ENCODE measurements at regions not wholly inside any gene's neighbourhood (a gene's known extent, or its start where the extent isn't known, plus 50 kb on each side); places are given as distances from the start of the nearest gene placed in this dataset.

GRCh38 chr10:33510206-33510605, 175.7 kb upstream of the NRP1 start:
- TF ChIP-seq REST (IDR thresholded peaks at IDR 0.05; ENCODE audit: insufficient read depth in 1 of 2, low read depth in 2 of 2, low read length in 2 of 2) (no peak), TAF1 (IDR thresholded peaks at IDR 0.05; ENCODE audit: borderline replicate concordance, insufficient read depth, low read length) (no peak), POLR2AphosphoS5 (IDR thresholded peaks at IDR 0.05; ENCODE audit: low read depth, low read length) (no peak), SIN3A (IDR thresholded peaks at IDR 0.05; ENCODE audit: borderline replicate concordance, insufficient read depth, low read length) (no peak), FOXP2 (optimal IDR thresholded peaks at IDR 0.05; ENCODE audit: borderline replicate concordance, extremely low read depth, extremely low read length, insufficient read depth) (no peak)

- TF ChIP-seq SIN3A (IDR thresholded peaks at IDR 0.05; ENCODE audit: borderline replicate concordance, insufficient read depth, low read length) (no peak), POLR2AphosphoS5 (IDR thresholded peaks at IDR 0.05; ENCODE audit: low read depth, low read length) (no peak), TAF1 (IDR thresholded peaks at IDR 0.05; ENCODE audit: borderline replicate concordance, insufficient read depth, low read length) (no peak), REST (IDR thresholded peaks at IDR 0.05; ENCODE audit: insufficient read depth in 1 of 2, low read depth in 2 of 2, low read length in 2 of 2) (no peak), FOXP2 (optimal IDR thresholded peaks at IDR 0.05; ENCODE audit: borderline replicate concordance, extremely low read depth, extremely low read length, insufficient read depth) (no peak)
Observed at GRCh38 chr10:33509231-33509831, 174.9 kb upstream of the NRP1 start.

- TF ChIP-seq TAF1 (IDR thresholded peaks at IDR 0.05; ENCODE audit: borderline replicate concordance, insufficient read depth, low read length) (no peak), FOXP2 (optimal IDR thresholded peaks at IDR 0.05; ENCODE audit: borderline replicate concordance, extremely low read depth, extremely low read length, insufficient read depth) (no peak), POLR2AphosphoS5 (IDR thresholded peaks at IDR 0.05; ENCODE audit: low read depth, low read length) (no peak), REST (IDR thresholded peaks at IDR 0.05; ENCODE audit: insufficient read depth in 1 of 2, low read depth in 2 of 2, low read length in 2 of 2) (no peak), SIN3A (IDR thresholded peaks at IDR 0.05; ENCODE audit: borderline replicate concordance, insufficient read depth, low read length) (no peak)
Observed at GRCh38 chr10:33507662-33508425, 173.4 kb upstream of the NRP1 start.

- TF ChIP-seq SIN3A (IDR thresholded peaks at IDR 0.05; ENCODE audit: borderline replicate concordance, insufficient read depth, low read length) = no peak
- TF ChIP-seq TAF1 (IDR thresholded peaks at IDR 0.05; ENCODE audit: borderline replicate concordance, insufficient read depth, low read length) = no peak
- no peak for TF ChIP-seq REST (IDR thresholded peaks at IDR 0.05; ENCODE audit: insufficient read depth in 1 of 2, low read depth in 2 of 2, low read length in 2 of 2)
- no peak for TF ChIP-seq POLR2AphosphoS5 (IDR thresholded peaks at IDR 0.05; ENCODE audit: low read depth, low read length)
- no peak for TF ChIP-seq FOXP2 (optimal IDR thresholded peaks at IDR 0.05; ENCODE audit: borderline replicate concordance, extremely low read depth, extremely low read length, insufficient read depth)
Observed at GRCh38 chr10:33506838-33507661, 172.6 kb upstream of the NRP1 start.

Measured in PFSK-1 (cell line).